Omental fat pad (tissue), 3 donors: ENCODE measurements at regions not wholly inside any gene's neighbourhood (a gene's known extent, or its start where the extent isn't known, plus 50 kb on each side); places are given as distances from the start of the nearest gene placed in this dataset.

Source experiments
- ATAC-seq: fragments of 150-250 bp; one replicate; pipeline ENCODE4 v1.9.1; 2016; ENCODE audit warnings: mild to moderate bottlenecking, moderate library complexity; ENCODE audit not compliant: low FRiP score
- DNase-seq: peaks from one replicate; pipeline ENCODE4 v3.0.0-alpha.2; 2019; ENCODE audit warnings: low spot score
- TF ChIP-seq, protein P1 (sequence below), 3 donors: fragments of 450-650 bp; IDR thresholded peaks; one replicate each; pipeline ENCODE4 v1.5.1; 2016 to 2017; ENCODE audit warnings: antibody characterized with exemption in 3 of 3, mild to moderate bottlenecking in 3 of 3, moderate library complexity in 2 of 3

DNA sequence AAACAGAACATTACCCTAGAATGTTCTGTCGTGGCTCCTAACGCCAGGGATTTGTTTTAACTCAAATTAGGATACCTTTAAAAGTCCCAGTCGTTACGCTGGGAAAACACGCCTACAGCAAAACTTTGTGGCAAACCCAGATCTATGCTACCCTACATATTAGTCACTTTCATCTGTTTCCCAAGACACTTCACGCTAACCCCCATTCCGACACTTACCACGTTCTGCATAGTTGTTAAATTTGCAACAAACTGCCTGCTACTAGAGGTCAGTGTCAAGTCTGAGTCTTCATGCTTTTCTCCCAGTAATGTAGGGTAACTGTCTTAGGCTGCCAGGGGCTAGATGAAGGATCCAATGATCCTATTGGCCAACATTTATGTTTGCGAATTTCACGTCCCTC lies 140.3 kb downstream of the RASEF start:
- TF ChIP-seq, protein P1, sequence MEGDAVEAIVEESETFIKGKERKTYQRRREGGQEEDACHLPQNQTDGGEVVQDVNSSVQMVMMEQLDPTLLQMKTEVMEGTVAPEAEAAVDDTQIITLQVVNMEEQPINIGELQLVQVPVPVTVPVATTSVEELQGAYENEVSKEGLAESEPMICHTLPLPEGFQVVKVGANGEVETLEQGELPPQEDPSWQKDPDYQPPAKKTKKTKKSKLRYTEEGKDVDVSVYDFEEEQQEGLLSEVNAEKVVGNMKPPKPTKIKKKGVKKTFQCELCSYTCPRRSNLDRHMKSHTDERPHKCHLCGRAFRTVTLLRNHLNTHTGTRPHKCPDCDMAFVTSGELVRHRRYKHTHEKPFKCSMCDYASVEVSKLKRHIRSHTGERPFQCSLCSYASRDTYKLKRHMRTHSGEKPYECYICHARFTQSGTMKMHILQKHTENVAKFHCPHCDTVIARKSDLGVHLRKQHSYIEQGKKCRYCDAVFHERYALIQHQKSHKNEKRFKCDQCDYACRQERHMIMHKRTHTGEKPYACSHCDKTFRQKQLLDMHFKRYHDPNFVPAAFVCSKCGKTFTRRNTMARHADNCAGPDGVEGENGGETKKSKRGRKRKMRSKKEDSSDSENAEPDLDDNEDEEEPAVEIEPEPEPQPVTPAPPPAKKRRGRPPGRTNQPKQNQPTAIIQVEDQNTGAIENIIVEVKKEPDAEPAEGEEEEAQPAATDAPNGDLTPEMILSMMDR (IDR thresholded peaks at IDR 0.05): no peak
- no peak for ATAC-seq

DNA sequence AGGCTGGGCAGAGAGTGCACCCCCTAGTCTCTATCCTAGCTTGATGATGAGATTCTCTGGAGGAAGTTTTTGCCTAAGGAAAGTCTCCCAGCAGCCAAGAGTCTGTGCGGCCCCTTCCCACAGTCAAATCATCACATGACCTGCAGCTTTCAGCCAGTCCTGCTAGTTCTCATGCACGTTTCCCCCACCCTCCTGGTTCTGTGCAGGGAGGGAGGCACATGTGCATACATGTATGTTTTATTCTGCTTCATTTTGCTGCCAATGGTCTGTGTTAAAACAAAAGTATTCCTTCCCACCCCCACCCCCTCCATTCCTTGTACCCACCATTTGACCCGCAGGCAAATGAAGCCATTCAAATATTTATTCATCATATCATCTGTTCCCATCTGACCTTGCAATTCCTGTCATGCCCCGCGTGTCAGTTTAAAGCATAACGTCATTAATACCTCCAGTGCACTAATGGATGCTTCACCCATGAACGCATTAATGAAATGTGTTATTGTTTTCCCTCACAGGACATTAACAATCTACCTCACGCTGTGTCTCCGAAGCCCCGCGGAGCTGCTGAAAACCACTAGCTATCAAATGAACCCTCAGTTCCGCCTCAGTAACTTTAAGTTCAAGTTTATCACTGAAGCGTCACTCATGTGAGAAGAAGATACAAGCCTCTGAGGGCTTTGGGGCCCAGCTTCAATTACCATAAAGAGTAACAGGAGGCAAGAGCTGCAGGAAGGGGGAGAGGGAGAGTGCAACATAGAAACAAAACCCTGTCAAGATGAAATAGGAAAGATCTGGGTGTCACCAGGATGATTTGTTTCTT lies 139.6 kb downstream of the RASEF start:
- ATAC-seq (no peak), DNase-seq (no peak)
- TF ChIP-seq, protein P1 (IDR thresholded peaks at IDR 0.05): no peak

More for the DNA sequence above, 140.3 kb downstream of the RASEF start:
- DNase-seq: no peak

DNA sequence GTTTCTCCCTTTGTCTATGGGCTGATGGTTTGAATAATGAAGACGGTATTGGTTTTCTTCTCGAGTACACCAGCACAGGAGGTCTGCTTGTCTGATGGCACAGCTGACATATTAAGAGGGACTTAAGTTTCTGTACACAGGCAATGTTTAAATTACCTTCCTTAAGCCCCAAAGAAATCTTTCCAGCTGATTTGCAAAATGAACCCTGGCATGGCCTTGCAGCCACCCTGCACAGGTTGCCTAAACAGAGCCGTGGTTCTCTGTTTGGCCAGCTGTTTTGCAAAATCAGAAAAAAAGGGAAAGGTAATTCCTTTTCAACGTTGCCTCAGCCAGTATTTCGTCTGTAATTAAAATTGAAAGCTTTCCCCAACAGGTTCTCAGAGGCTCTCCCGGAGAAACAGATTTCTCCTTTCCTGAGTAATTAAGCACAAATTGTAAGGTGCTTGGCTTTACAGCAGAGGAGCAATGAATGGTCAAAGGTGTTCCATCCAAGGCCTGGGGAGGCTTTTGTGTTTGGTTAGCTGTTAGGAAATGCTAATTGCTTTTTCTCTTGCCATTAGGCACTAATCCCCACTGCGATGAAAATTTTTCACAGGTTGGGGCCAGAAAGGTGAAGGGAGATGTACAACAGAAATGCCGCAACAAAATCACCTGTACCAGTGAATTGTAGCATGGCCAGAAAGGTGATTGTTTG lies 138.9 kb downstream of the RASEF start:
- DNase-seq (no peak), ATAC-seq (no peak)
- TF ChIP-seq, protein P1 (IDR thresholded peaks at IDR 0.05): no peak
